ENCODE measurements at regions not wholly inside any gene's neighbourhood (a gene's known extent, or its start where the extent isn't known, plus 50 kb on each side); places are given as distances from the start of the nearest gene placed in this dataset.

DNA sequence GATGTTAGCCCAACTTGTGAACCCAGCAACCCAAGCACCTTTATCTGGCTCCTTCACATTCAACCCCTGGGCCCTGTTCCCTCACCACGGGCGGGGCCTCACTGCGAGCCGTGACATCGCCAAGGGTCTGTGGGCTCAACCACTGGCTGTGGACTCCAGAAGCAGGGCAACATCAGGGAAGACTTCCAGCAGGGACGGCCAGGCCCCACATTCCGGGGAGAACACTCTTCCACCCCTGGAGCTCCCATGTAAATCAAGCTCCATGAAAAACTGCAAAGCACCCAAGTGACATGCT, 175.3 kb downstream of the ERCC6L2 start:
- Histone ChIP-seq H3K27ac (no peak overlapping the region), H3K9me3 (no peaks in the 10 kb centered on the region), H3K36me3 (no peaks in the 10 kb centered on the region), H3K4me3 (no peak overlapping the region), H3K27me3 (peaks cover 0 to 6% (median 0%) of the 10 kb centered on the region in 9 donors), H3K4me1 (peaks cover 0 to 17% (median 0%) of the 10 kb centered on the region in 12 donors)
- intact Hi-C loops (cut with DNase I) = loop anchor here in 2 of 10 donors (10.0 kb wide), 2 partner anchors 316 to 326 kb away; no protein-coding TSS in a partner anchor
- no peak for TF ChIP-seq POLR2A (IDR thresholded peaks at IDR 0.05)
- TF ChIP-seq, protein P1, sequence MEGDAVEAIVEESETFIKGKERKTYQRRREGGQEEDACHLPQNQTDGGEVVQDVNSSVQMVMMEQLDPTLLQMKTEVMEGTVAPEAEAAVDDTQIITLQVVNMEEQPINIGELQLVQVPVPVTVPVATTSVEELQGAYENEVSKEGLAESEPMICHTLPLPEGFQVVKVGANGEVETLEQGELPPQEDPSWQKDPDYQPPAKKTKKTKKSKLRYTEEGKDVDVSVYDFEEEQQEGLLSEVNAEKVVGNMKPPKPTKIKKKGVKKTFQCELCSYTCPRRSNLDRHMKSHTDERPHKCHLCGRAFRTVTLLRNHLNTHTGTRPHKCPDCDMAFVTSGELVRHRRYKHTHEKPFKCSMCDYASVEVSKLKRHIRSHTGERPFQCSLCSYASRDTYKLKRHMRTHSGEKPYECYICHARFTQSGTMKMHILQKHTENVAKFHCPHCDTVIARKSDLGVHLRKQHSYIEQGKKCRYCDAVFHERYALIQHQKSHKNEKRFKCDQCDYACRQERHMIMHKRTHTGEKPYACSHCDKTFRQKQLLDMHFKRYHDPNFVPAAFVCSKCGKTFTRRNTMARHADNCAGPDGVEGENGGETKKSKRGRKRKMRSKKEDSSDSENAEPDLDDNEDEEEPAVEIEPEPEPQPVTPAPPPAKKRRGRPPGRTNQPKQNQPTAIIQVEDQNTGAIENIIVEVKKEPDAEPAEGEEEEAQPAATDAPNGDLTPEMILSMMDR (IDR thresholded peaks at IDR 0.05) = no peak
- 95 to 98% (median 96%) methylated on average over 7 of the region's 7 CpGs for WGBS, 4 donors
- no peak for DNase-seq
- ATAC-seq = no peak

DNA sequence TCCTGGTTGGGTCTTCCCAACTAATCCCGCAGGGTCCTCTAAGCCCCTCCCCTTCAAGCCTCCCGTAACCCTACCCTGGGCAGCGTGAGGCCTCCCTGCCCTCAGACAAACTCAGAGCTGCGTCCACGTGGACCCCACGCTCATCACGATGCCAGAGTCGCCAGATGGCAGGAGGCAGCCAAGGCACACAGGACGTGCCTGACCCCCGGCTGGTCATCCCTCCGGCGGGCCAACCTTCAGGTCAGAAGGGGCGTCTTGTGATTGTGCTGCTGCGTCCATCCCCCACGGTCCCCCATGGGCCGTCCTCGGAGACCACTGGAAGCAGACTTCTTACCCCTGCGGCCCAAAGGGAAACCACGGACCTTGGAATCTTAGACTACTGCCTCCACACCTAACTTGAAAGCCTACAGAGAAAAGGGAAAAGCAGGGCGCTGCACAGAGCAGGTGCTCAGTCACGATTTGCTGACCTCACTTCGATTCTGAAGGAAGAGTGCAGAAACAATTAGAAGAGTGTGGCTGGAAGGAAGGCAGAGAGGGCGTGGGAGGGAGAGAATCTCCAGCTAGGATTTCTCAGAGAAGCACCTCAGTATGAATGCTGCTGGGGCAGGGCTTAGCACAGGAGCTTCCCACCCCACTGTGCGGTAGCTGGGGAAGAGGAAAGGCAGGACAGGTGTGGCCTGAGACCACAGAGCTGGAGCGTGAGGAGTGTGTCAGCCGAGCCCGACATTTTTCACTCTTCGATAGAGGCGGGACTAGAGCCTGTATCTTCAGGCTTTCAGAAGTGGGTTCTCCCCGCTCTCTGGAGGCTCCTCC, 174.8 kb downstream of the ERCC6L2 start:
- intact Hi-C loops (cut with DNase I) = loop anchor here in 2 of 10 donors (10.0 kb wide), 2 partner anchors 315 to 325 kb away; no protein-coding TSS in a partner anchor
- Histone ChIP-seq H3K4me1 (peaks cover 0 to 17% (median 0%) of the 10 kb centered on the region in 12 donors), H3K36me3 (no peaks in the 10 kb centered on the region), H3K27ac (no peak overlapping the region), H3K9me3 (no peaks in the 10 kb centered on the region), H3K27me3 (peaks cover 0 to 6% (median 0%) of the 10 kb centered on the region in 9 donors), H3K4me3 (no peak overlapping the region)
- no peak for DNase-seq
- ATAC-seq = no peak
- 90 to 94% (median 93%) methylated on average over 30 of the region's 30 CpGs for WGBS, 4 donors
- TF ChIP-seq, protein P1 (IDR thresholded peaks at IDR 0.05) = no peak
- TF ChIP-seq POLR2A (IDR thresholded peaks at IDR 0.05) = no peak

DNA sequence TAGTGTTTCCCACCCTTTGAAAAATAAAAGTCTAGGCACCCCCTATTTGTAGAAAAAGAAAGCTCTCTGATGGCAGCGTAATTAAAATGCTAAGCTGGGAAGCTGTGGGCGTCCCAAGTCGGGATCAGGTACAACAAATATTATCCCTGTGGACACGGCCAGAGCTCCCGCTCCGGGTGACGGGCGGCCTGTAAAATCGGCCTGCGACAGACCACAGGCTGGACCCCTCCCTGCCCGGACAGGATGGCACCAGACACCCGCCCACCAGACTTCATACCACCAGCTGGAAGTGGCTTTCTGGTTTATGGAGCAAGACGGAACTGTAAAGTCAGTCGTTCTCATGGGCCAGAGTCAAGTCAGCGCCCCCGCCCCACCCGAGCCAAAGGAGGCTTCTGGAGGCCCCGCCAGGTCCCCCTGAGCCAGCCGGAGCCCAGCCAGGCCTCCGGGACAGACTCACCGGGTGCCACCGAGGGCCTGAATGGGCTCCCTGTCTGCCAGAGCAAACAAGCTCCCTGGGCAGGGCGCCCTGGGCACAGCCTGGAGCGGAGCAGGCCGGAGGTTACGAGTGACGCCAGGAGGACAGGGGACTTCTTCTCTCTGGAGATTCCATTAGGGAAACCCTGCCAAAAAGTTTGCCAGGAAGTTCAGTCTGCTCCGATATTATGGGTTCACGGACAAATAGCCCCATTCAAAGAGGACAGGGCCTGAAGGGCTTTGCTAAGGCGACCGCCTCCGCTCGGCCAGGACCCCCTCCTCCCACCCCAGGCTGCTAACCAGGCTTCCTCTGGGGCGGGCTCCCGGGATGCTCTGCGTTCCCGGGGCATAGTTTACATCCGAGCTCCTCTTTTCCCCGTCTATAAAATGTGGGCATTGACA, 173.7 kb downstream of the ERCC6L2 start:
- 80 to 88% (median 83%) methylated on average over 35 to 39 of the region's 39 CpGs for WGBS, 4 donors
- ATAC-seq (peak; percentile 28 to 68 (median 54)), DNase-seq (peak in 3 of 5 donors; percentile 29 to 54 (median 42))
- intact Hi-C loops (cut with DNase I) = no loop called here
- peaks cover 0 to 6% (median 0%) of the 10 kb centered on the region in 9 donors for H3K27me3 ChIP-seq
- no peaks in the 10 kb centered on the region for H3K36me3 ChIP-seq
- H3K4me3 ChIP-seq = peak overlapping the region in 3 of 12 donors; percentile 11 to 34 (median 29)
- TF ChIP-seq, protein P1 (IDR thresholded peaks at IDR 0.05) = no peak
- no peak for TF ChIP-seq POLR2A (IDR thresholded peaks at IDR 0.05)
- H3K27ac ChIP-seq = peak overlapping the region in 8 of 12 donors; percentile 5 to 78 (median 30)
- H3K9me3 ChIP-seq = no peaks in the 10 kb centered on the region
- H3K4me1 ChIP-seq = peaks cover 0 to 17% (median 0%) of the 10 kb centered on the region in 12 donors
